Duodenal mucosa (tissue), 2 donors: ENCODE measurements at regions not wholly inside any gene's neighbourhood (a gene's known extent, or its start where the extent isn't known, plus 50 kb on each side); places are given as distances from the start of the nearest gene placed in this dataset.

Experiments
- H3K27ac ChIP-seq: one replicate; pipeline ENCODE4 v1.7.0; 2013; ENCODE audit warnings: low read depth, low read length
- H3K27me3 ChIP-seq, 2 donors: one replicate each; pipeline ENCODE4 v1.7.0; 2013; ENCODE audit warnings: low read length in 2 of 2, control low read depth in 1 of 2; ENCODE audit not compliant: insufficient read depth in 2 of 2, control insufficient read depth in 1 of 2
- H3K36me3 ChIP-seq, 2 donors: one replicate each; pipeline ENCODE4 v1.7.0; 2013; ENCODE audit warnings: low read length in 2 of 2, control low read depth in 1 of 2; ENCODE audit not compliant: insufficient read depth in 2 of 2, control insufficient read depth in 1 of 2
- H3K4me1 ChIP-seq, 2 donors: one replicate each; pipeline ENCODE4 v1.7.0; 2013; ENCODE audit warnings: low read length in 2 of 2, control low read depth in 1 of 2; ENCODE audit not compliant: insufficient read depth in 2 of 2, control insufficient read depth in 1 of 2
- H3K4me3 ChIP-seq, 2 donors: one replicate each; pipeline ENCODE4 v1.7.0; 2013; ENCODE audit warnings: low read length in 2 of 2, low read depth in 1 of 2
- H3K9ac ChIP-seq, 2 donors: one replicate each; pipeline ENCODE4 v1.7.0; 2013; ENCODE audit warnings: low read length in 2 of 2, low read depth in 1 of 2
- H3K9me3 ChIP-seq, 2 donors: one replicate each; pipeline ENCODE4 v1.7.0; 2013; ENCODE audit warnings: low read length in 2 of 2, control low read depth in 1 of 2; ENCODE audit not compliant: control insufficient read depth in 1 of 2

GRCh38 chr7:92997719-92998118 is 120.1 kb downstream of the SAMD9 start:
- H3K9me3 ChIP-seq = no peaks in the 10 kb centered on the region
- H3K4me1 ChIP-seq = no peaks in the 10 kb centered on the region
- no peak overlapping the region for H3K9ac ChIP-seq
- no peak overlapping the region for H3K27ac ChIP-seq
- H3K36me3 ChIP-seq = no peaks in the 10 kb centered on the region
- H3K4me3 ChIP-seq = no peak overlapping the region
- no peaks in the 10 kb centered on the region for H3K27me3 ChIP-seq

DNA sequence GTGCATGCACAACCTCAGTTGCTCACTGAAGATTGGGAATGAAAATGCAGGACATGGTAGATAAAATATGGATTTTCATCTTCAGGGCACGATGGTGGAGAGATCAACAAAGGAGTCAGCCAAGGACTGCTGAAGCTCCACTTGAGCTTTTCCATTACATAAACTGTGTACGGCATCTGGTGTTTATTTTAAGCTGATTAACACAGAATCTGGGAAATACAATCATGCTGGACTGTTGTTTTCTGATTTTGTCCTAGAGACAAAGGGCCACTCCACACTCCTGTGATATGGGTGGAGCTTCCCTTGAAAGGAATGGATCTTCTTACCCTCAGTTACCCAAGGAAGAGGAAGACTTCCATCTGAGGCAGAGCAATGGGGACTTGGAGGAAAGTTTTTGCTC is 120.6 kb downstream of the SAMD9 start:
- no peaks in the 10 kb centered on the region for H3K36me3 ChIP-seq
- no peak overlapping the region for H3K4me3 ChIP-seq
- H3K9ac ChIP-seq = no peak overlapping the region
- no peak overlapping the region for H3K27ac ChIP-seq
- no peaks in the 10 kb centered on the region for H3K9me3 ChIP-seq
- H3K4me1 ChIP-seq = no peaks in the 10 kb centered on the region
- no peaks in the 10 kb centered on the region for H3K27me3 ChIP-seq

GRCh38 chr7:92994901-92995300 is 122.9 kb downstream of the SAMD9 start:
- no peak overlapping the region for H3K9ac ChIP-seq
- no peaks in the 10 kb centered on the region for H3K36me3 ChIP-seq
- H3K4me3 ChIP-seq = no peak overlapping the region
- no peaks in the 10 kb centered on the region for H3K27me3 ChIP-seq
- H3K9me3 ChIP-seq = no peaks in the 10 kb centered on the region
- H3K27ac ChIP-seq = no peak overlapping the region
- no peaks in the 10 kb centered on the region for H3K4me1 ChIP-seq

GRCh38 chr7:92992932-92993331 is 124.8 kb downstream of the SAMD9 start:
- H3K9ac ChIP-seq = no peak overlapping the region
- H3K4me3 ChIP-seq = no peak overlapping the region
- no peaks in the 10 kb centered on the region for H3K36me3 ChIP-seq
- no peak overlapping the region for H3K27ac ChIP-seq
- H3K9me3 ChIP-seq = no peaks in the 10 kb centered on the region
- H3K4me1 ChIP-seq = no peaks in the 10 kb centered on the region
- no peaks in the 10 kb centered on the region for H3K27me3 ChIP-seq

- H3K4me1 ChIP-seq = no peaks in the 10 kb centered on the region
- H3K36me3 ChIP-seq = no peaks in the 10 kb centered on the region
- no peaks in the 10 kb centered on the region for H3K9me3 ChIP-seq
- H3K27me3 ChIP-seq = no peaks in the 10 kb centered on the region
- no peak overlapping the region for H3K4me3 ChIP-seq
- H3K9ac ChIP-seq = no peak overlapping the region
- H3K27ac ChIP-seq = no peak overlapping the region
Measured at GRCh38 chr7:92992483-92992882, 125.3 kb downstream of the SAMD9 start.

GRCh38 chr7:92991190-92991589 is 126.6 kb downstream of the SAMD9 start:
- H3K27ac ChIP-seq = no peak overlapping the region
- H3K4me1 ChIP-seq = no peaks in the 10 kb centered on the region
- no peaks in the 10 kb centered on the region for H3K27me3 ChIP-seq
- no peak overlapping the region for H3K9ac ChIP-seq
- H3K9me3 ChIP-seq = no peaks in the 10 kb centered on the region
- no peak overlapping the region for H3K4me3 ChIP-seq
- H3K36me3 ChIP-seq = no peaks in the 10 kb centered on the region

- Histone ChIP-seq H3K4me1 (no peaks in the 10 kb centered on the region), H3K9me3 (no peaks in the 10 kb centered on the region), H3K27me3 (no peaks in the 10 kb centered on the region), H3K4me3 (no peak overlapping the region), H3K36me3 (no peaks in the 10 kb centered on the region), H3K9ac (no peak overlapping the region), H3K27ac (no peak overlapping the region)
Measured at GRCh38 chr7:92988941-92989545, 128.7 kb downstream of the SAMD9 start.

DNA sequence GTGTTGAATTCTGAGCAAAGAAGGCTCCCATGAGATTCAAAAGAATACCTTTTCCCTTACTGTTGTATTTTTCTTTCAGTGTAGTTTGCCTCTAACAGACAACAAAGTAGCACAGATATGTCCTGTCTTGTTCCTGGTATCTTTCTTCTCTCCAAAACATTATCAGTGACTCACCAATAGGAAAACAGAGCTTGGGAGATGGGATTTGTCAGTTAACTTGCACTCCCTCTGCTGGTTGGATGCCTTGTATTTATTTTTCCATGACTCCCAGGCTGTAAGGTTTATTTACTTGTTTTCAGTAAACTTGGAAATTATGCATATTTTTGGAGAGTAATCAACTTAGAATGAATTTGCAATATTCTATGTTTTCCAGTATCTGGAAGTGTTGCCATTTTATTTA is 129.7 kb downstream of the SAMD9 start:
- Histone ChIP-seq H3K4me3 (no peak overlapping the region), H3K9ac (no peak overlapping the region), H3K36me3 (no peaks in the 10 kb centered on the region), H3K27ac (no peak overlapping the region), H3K9me3 (no peaks in the 10 kb centered on the region), H3K27me3 (no peaks in the 10 kb centered on the region), H3K4me1 (no peaks in the 10 kb centered on the region)

- no peaks in the 10 kb centered on the region for H3K9me3 ChIP-seq
- H3K27me3 ChIP-seq = no peaks in the 10 kb centered on the region
- no peak overlapping the region for H3K9ac ChIP-seq
- H3K36me3 ChIP-seq = no peaks in the 10 kb centered on the region
- no peak overlapping the region for H3K27ac ChIP-seq
- no peak overlapping the region for H3K4me3 ChIP-seq
- H3K4me1 ChIP-seq = no peaks in the 10 kb centered on the region
Measured at GRCh38 chr7:92987538-92987937, 130.2 kb downstream of the SAMD9 start.

DNA sequence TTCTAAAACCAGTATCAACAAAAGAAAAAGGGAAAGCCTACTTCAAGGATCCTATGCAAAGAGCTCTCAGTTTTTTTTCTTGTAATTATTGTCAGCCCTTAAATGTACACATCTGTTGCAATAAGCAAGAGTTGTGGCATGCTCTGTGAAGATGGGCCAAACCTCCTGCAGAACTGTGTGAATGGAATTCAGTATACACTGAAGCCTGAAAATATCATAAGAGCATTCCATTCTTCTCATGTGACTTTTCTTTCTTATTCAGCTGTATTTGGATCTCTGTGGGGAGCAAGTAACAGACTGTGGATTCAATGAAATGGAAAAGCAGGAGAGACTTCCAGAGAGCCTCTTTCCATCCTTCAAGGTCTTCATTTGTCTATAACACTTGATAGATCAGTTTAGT is 130.7 kb downstream of the SAMD9 start:
- Histone ChIP-seq H3K4me3 (no peak overlapping the region), H3K4me1 (no peaks in the 10 kb centered on the region), H3K9me3 (no peaks in the 10 kb centered on the region), H3K27ac (no peak overlapping the region), H3K27me3 (no peaks in the 10 kb centered on the region), H3K36me3 (no peaks in the 10 kb centered on the region), H3K9ac (no peak overlapping the region)

- Histone ChIP-seq H3K9me3 (no peaks in the 10 kb centered on the region), H3K27ac (no peak overlapping the region), H3K4me1 (no peaks in the 10 kb centered on the region), H3K4me3 (no peak overlapping the region), H3K27me3 (no peaks in the 10 kb centered on the region), H3K9ac (no peak overlapping the region), H3K36me3 (no peaks in the 10 kb centered on the region)
Measured at GRCh38 chr7:92982928-92983327, 134.9 kb downstream of the SAMD9 start.
